GM18502 (cell line): ENCODE measurements at regions not wholly inside any gene's neighbourhood (a gene's known extent, or its start where the extent isn't known, plus 50 kb on each side); places are given as distances from the start of the nearest gene placed in this dataset.

Source experiments
- ATAC-seq: cut with Tn5 transposase; IDR thresholded peaks from one replicate; pipeline ENCODE4 v1.9.1; 2021; ENCODE audit warnings: mild to moderate bottlenecking; ENCODE audit not compliant: unreplicated experiment, poor library complexity

GRCh38 chr1:218625393-218625792 lies 280.3 kb downstream of the TGFB2 start:
- ATAC-seq: no peak

- no peak for ATAC-seq
Measured at GRCh38 chr1:218633238-218633988, 288.3 kb downstream of the TGFB2 start.

- ATAC-seq: no peak
Measured at GRCh38 chr1:218634212-218634611, 289.1 kb downstream of the TGFB2 start.

- no peak for ATAC-seq
Measured at GRCh38 chr1:218636548-218636947, 291.4 kb downstream of the TGFB2 start.

GRCh38 chr1:218640173-218640572 lies 295.0 kb downstream of the TGFB2 start:
- no peak for ATAC-seq

- ATAC-seq: no peak
Measured at GRCh38 chr1:218642033-218642948, 297.2 kb downstream of the TGFB2 start.

- no peak for ATAC-seq
Measured at GRCh38 chr1:218643281-218643680, 298.1 kb downstream of the TGFB2 start.

GRCh38 chr1:218643926-218644325 lies 298.8 kb downstream of the TGFB2 start:
- ATAC-seq: no peak

GRCh38 chr1:218646288-218646687 lies 301.2 kb downstream of the TGFB2 start:
- ATAC-seq: no peak

GRCh38 chr1:218656301-218657037 lies 311.3 kb downstream of the TGFB2 start:
- ATAC-seq: no peak

- no peak for ATAC-seq
Measured at GRCh38 chr1:218658269-218658668, 313.1 kb downstream of the TGFB2 start.

GRCh38 chr1:218658899-218659298 lies 313.8 kb downstream of the TGFB2 start:
- no peak for ATAC-seq

GRCh38 chr1:218659911-218660677 lies 315.0 kb downstream of the TGFB2 start:
- ATAC-seq: no peak

- ATAC-seq: no peak
Measured at GRCh38 chr1:218660678-218661053, 315.5 kb downstream of the TGFB2 start.

GRCh38 chr1:218661411-218661810 lies 316.3 kb downstream of the TGFB2 start:
- no peak for ATAC-seq

- no peak for ATAC-seq
Measured at GRCh38 chr1:218664385-218665170, 319.4 kb downstream of the TGFB2 start.

- no peak for ATAC-seq
Measured at GRCh38 chr1:218665221-218665620, 320.1 kb downstream of the TGFB2 start.

GRCh38 chr1:218666263-218666662 lies 321.1 kb downstream of the TGFB2 start:
- ATAC-seq: no peak

GRCh38 chr1:218667781-218668516 lies 322.8 kb downstream of the TGFB2 start:
- ATAC-seq: no peak
